ENCODE measurements at regions not wholly inside any gene's neighbourhood (a gene's known extent, or its start where the extent isn't known, plus 50 kb on each side); places are given as distances from the start of the nearest gene placed in this dataset.
"Not testable (repeated sequence)": the region's sequence is repeated elsewhere in the genome, so short reads cannot be mapped to it uniquely, and the experiment has no call there.

DNA sequence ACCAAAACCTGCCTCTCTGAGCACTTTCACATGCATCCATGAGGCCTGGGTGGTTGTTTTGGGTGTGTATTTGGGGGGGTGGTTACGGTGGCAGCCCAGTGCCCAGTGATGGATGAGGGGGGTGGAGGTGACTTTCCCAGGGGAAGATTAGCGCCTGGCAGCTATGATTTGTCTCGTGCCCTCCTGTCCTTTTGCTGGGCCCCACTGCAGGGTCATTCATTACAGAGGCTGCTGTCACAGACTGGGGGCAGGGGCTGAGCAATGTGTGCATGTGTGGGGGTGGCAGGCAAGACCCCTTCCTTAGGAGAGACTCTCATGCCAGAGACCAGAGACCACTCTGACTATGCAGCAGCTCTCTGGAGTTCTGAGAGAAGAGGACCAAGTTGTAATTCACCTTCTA is 93.7 kb downstream of the MRM1 start:
- TF ChIP-seq CTCF (IDR thresholded peaks at IDR 0.05; ENCODE audit: low read depth, low read length) (no peak), MYC (IDR thresholded peaks at IDR 0.05; ENCODE audit: low read depth, low read length) (no peak), POLR2A (IDR thresholded peaks at IDR 0.05; ENCODE audit: extremely low read depth, insufficient read length) (no peak)
- TF ChIP-seq, protein P1, sequence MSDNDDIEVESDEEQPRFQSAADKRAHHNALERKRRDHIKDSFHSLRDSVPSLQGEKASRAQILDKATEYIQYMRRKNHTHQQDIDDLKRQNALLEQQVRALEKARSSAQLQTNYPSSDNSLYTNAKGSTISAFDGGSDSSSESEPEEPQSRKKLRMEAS (IDR thresholded peaks at IDR 0.05; ENCODE audit: low read depth, low read length) = no peak
- no peak overlapping the region for H3K4me3 ChIP-seq (ENCODE audit: low read depth, low read length)
- DNase-seq (ENCODE audit: low read depth) = no peak

GRCh38 chr17:36695710-36696109 is 94.3 kb downstream of the MRM1 start:
- not testable (repeated sequence) for H3K4me3 ChIP-seq (ENCODE audit: low read depth, low read length)

DNA sequence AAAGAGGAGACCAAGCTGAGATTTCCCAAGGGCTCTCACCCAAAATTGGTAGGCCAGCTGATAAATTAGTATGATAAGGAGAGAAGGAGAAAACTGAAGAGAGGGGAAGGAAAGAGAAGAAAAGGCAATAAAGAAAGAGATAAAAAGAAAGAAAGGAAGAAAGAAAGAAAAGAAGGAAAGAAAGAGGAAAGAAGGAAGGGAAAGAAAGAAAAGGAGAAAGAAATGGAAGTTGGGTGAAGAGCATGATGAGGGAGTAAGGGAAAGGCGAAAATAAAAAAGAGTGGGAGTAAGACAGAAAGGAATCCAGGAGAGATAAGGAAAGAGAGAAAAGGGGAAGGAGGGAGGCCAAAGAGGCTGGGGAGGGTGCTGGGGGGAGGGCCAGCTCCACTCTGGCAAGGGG is 95.4 kb downstream of the MRM1 start:
- DNase-seq (ENCODE audit: low read depth) = no peak
- no peak overlapping the region for H3K4me3 ChIP-seq (ENCODE audit: low read depth, low read length)
- TF ChIP-seq POLR2A (IDR thresholded peaks at IDR 0.05; ENCODE audit: extremely low read depth, insufficient read length) = no peak

More at GRCh38 chr17:36695710-36696109, 94.3 kb downstream of the MRM1 start:
- not testable (repeated sequence) for DNase-seq (ENCODE audit: low read depth)

GRCh38 chr17:36697903-36698530 is 96.6 kb downstream of the MRM1 start:
- no peak for TF ChIP-seq CTCF (IDR thresholded peaks at IDR 0.05; ENCODE audit: low read depth, low read length)
- TF ChIP-seq, protein P1 (IDR thresholded peaks at IDR 0.05; ENCODE audit: low read depth, low read length) = 0 out of 2 replicates have a peak, but pooled peaks have one; percentile 13
- no peak for TF ChIP-seq MYC (IDR thresholded peaks at IDR 0.05; ENCODE audit: low read depth, low read length)
- no peak for TF ChIP-seq POLR2A (IDR thresholded peaks at IDR 0.05; ENCODE audit: extremely low read depth, insufficient read length)
- no peak overlapping the region for H3K4me3 ChIP-seq (ENCODE audit: low read depth, low read length)
- DNase-seq (ENCODE audit: low read depth) = peak; percentile 57

DNA sequence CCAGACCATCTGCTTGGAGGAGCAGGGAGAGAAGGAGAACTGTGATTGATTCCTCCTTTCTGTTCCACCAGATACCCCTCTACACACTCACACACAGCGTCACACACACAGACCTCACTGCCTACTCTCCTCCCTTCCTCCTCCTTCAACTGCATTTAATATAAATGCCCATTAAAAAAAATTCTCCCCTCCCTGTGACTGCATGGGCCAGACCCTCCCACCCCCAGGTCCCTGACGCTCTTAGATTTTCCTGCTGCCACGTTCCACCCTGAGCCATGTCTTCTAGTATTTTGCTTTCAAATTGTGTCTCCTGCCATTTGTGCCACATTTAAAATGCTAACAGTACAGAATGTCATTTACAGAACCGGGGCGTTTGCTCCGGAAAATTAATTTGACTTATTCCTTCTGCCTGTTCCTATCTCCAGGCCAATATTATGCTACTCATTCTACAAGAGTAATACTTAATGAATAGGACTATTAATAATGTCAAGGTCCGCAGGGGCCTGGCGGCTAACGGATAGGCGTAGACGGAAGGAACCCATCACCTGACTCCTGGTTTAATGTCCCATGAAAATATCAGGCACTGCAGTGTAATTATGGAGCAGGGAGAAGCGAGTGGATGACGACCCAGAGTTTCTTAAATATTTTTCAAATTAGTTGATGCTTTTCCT is 100.2 kb downstream of the MRM1 start:
- DNase-seq (ENCODE audit: low read depth) = no peak
- TF ChIP-seq CTCF (IDR thresholded peaks at IDR 0.05; ENCODE audit: low read depth, low read length) = no peak
- TF ChIP-seq, protein P1 (IDR thresholded peaks at IDR 0.05; ENCODE audit: low read depth, low read length) = no peak
- no peak for TF ChIP-seq POLR2A (IDR thresholded peaks at IDR 0.05; ENCODE audit: extremely low read depth, insufficient read length)
- TF ChIP-seq MYC (IDR thresholded peaks at IDR 0.05; ENCODE audit: low read depth, low read length) = no peak
- H3K4me3 ChIP-seq (ENCODE audit: low read depth, low read length) = no peak overlapping the region

GRCh38 chr17:36702636-36703035 is 101.3 kb downstream of the MRM1 start:
- H3K4me3 ChIP-seq (ENCODE audit: low read depth, low read length) = no peak overlapping the region
- TF ChIP-seq, protein P1 (IDR thresholded peaks at IDR 0.05; ENCODE audit: low read depth, low read length) = no peak
- TF ChIP-seq POLR2A (IDR thresholded peaks at IDR 0.05; ENCODE audit: extremely low read depth, insufficient read length) = no peak
- no peak for TF ChIP-seq CTCF (IDR thresholded peaks at IDR 0.05; ENCODE audit: low read depth, low read length)
- TF ChIP-seq MYC (IDR thresholded peaks at IDR 0.05; ENCODE audit: low read depth, low read length) = no peak
- no peak for DNase-seq (ENCODE audit: low read depth)

GRCh38 chr17:36703860-36704266 is 102.5 kb downstream of the MRM1 start:
- no peak overlapping the region for H3K4me3 ChIP-seq (ENCODE audit: low read depth, low read length)
- peak; percentile 53 for DNase-seq (ENCODE audit: low read depth)
- TF ChIP-seq POLR2A (IDR thresholded peaks at IDR 0.05; ENCODE audit: extremely low read depth, insufficient read length) (no peak), MYC (IDR thresholded peaks at IDR 0.05; ENCODE audit: low read depth, low read length) (no peak), CTCF (IDR thresholded peaks at IDR 0.05; ENCODE audit: low read depth, low read length) (no peak)
- TF ChIP-seq, protein P1 (IDR thresholded peaks at IDR 0.05; ENCODE audit: low read depth, low read length) = no peak

All from NB4 (cell line).